Inflammatory macrophage treated with lipopolysaccharide for 1 hour (primary cell): ENCODE measurements at regions not wholly inside any gene's neighbourhood (a gene's known extent, or its start where the extent isn't known, plus 50 kb on each side); places are given as distances from the start of the nearest gene placed in this dataset.

Source experiments
- DNase-seq, 2 donors: peaks; one replicate each; pipeline ENCODE4 v3.0.0-alpha.2; 2020 to 2022

DNA sequence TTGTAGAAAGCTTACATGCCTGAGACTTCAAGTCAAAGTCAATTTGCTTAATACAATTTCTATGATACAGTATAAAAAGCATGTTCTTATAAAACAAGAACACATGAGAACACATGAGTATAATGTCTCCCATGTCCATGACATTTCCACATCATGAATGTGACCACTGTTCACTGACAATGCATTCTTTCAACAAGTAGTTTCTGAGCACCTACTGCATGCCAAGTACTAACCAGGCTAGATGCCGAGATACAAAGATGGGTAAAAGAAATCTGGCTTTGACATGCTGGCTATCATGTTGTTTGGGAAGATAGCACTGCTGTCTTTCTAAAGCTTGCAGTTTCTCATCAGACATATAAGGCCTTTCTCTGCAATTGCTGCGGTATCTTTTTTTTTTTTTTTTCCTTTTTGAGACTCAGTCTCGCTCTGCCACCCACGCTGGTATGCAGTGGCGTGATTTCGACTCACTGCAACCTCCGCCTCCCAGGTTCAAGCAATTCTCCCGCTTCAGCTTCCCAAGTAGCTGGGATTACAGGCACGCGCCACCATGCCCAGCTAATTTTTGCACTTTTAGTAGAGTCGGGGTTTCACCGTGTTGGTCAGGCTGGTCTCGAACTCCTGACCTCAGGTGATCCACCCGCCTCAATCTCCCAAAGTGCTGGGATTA lies 123.6 kb upstream of the DST start:
- no peak for DNase-seq

DNA sequence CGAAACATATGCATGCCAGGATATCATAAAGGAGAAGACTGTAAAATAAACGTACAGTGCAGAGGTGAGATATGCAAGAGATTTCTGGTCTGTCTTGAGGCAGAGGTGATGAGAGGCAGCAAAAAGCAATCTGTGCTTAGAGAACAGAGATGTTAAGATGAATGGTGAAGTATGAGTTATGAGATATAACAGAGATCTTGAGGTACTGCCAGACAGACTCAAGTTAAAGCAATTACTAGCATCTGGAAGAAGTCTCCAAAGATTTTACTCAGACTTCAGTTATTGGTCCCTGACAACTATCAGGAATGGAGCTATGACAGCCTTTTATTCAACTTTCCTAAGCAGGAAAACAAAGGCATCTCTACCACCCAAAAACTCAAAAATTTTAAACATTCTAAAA lies 122.8 kb upstream of the DST start:
- DNase-seq: no peak

DNA sequence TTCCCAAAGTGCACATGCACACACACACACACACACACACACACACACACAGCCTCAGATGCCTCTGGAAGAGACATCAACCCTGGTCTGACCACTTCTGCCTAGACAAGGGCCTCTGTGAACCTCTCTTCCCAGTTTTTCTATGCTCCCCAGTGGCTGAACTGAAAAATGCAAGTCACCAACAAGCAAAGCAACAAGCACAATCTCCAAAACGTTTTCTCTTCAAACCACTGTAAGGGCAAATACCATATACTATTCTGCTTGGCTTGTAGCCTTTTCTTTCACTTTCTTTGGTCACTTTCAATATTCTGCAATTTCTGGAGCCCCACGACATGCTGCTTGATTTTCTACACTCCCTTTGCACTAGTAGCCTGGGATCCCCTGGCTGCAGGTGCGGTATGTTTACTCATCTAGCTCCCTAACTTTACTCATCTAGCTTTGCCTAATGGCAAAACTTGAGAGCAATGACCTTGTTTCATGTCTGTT lies 121.4 kb upstream of the DST start:
- peak in 1 of 2 donors; percentile 33 for DNase-seq

DNA sequence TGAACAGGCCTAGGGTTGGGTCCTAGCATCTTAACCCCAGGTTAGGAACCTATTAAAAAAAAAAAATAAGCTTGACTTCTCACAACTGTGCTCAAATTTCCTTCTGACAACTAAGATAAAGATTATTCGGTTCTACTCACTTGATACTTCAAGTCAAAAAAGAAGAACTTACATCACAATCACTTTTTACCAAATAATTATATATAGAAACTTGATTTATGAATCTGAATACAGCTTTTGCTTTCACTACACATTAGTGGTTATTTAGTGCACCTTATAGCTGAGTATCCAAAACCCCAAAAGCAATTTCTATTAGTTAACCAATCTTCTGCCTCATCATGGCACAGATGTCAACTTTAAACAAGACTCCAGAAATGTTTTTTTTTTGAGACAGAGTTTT lies 119.0 kb upstream of the DST start:
- DNase-seq: no peak

DNA sequence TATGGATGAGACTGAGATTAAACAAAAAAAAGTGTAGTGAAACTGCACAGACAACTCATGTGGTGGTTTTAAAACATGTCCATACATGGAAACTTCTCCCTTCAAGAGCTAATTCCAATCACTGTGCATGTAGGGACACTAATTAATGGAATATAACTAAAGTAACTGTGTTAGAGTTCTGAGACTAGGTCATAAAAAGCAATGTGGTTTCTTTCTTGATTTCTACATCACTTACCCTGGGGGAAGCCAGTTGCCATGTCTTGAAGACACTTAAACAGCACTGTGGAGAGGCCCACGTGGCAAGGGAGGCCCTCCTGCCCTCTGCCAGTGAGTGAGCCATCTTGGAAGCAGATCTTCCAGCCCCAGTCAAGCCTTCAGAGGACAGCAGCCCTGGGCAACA lies 118.2 kb upstream of the DST start:
- no peak for DNase-seq

DNA sequence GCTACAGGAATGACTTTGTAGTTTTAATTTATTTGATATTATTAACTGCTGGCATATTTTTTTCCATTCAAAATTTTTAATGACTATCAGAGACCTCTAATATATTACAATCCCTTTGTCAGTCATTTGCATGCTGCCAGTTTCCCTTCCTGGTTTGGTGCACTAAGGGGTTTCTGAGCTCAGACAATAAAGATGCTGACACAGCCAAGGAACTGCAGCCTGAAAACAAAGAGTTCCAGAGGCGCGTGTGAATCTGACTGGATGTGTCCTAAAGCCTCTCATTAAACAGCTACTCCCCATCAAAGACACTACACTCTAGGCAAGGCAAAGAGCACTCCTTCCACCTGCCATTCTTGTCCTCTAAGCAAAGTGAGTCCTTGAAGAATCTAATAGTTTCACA lies 116.8 kb upstream of the DST start:
- no peak for DNase-seq

DNA sequence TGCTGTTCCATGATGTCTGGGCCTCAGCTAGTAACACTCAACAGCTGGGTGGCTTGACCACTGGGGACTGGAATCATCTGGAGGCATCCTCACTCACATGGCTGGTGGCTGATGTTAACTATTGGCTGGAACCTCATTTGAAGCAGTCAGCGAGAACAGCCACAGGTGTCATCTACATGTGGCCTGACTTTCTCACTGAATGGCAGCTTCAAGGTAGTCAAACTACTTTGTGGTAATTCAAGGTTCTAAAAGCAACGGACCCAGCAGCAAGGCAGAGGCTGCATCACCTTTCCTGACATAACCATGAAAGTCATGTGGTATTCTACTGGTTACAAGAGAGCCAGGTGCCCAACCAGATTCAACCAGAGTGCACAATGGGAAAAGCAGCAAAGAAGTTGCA lies 115.9 kb upstream of the DST start:
- no peak for DNase-seq

DNA sequence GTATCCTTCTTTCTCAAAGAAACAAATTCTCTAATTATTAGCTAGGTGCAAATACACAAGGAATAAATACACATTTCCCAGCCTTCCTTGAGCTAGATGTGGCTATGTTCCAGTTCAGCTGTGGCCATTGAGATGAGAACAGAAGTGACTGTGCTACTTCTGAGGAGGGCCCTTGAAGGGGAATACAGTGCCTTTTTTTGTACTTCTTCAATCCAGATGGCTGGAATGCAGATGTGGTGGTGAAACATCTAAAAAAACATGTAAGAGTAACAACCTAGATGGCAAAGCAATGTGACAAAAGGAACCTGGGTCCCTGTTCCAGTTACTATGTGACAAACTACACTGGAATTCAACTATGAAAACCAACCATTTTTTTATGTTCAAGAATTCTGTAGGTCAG lies 115.4 kb upstream of the DST start:
- DNase-seq: no peak

DNA sequence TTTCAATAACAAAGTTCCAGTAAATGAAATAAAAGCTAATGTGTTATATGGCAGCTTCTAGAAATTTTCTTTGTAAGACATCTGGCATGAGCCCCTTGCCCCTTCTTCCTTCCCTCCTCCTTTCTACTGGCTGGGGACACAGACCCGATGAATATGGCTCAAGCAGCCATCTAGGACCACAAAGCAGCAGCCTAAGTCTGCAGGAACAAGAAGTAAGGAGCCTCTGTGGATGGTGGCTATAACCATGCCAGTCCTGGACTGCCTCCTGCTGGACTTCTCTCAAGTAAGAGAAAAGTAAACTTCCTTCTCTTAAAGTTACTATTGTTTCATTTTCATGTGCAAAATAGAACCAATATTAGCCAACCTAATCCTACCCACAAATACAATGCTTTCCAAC lies 114.9 kb upstream of the DST start:
- peak; percentile 69 for DNase-seq

DNA sequence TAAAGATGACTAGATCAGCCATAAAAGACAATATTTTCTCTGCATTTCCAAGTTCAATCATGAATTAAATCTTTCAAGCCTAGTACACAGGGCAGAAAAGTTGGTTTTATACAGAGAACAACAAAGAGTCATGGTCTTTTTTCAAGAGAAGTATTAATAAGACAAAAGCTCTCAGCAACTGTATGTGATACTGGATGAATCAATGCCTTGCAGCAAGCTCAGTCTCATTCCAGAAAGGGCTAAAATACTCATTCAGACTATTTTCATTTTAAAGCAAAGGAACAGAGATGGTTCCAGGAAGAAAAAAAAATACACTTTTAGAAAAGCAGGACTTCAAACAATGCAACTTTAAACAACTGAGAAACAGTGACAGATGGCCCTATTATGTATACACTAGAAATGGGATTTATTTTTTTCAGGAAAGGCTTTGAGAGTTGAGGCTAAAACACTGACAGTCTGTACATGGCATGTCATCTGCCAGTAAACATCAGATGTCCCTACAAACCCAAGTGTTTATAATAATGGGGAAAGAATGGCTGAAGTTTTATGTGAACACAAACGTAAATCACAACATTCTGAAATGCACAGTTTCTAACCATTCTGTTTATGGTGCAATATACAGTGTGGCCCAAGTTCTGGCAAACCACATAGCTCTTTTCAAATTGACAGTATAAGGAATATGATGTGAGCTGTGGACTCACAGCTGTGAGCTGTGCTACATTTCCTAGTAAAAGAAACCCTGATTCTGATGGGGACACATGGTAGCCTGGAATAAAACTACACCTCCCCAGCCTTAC lies 114.3 kb upstream of the DST start:
- no peak for DNase-seq

DNA sequence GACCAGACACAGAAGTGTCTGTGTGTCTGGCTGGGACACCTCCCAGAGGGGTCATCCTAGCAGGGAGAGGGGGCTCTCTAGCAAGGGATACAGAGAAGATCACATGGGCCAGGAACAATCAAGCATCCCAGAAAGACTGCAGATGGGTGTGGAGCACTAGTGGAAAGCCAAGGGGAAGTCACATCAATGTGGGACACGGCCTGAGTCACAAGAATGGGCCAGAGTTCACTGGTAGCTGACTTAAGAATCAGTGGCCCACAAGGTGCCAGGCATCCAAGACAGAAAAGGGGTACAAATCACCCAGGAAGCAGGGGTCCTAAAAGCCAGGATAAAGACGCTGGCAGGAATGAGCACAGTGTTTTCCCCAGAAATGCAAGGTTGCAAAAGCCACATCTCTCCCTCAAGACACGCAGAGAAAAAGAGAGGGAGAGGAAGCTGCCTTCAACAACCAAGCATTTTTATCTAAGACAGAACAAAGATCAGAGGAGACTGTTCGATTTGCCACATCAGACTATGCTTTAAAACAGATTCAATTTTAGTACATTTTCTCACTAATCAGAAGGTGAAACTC lies 113.6 kb upstream of the DST start:
- DNase-seq: peak; percentile 31 to 58

DNA sequence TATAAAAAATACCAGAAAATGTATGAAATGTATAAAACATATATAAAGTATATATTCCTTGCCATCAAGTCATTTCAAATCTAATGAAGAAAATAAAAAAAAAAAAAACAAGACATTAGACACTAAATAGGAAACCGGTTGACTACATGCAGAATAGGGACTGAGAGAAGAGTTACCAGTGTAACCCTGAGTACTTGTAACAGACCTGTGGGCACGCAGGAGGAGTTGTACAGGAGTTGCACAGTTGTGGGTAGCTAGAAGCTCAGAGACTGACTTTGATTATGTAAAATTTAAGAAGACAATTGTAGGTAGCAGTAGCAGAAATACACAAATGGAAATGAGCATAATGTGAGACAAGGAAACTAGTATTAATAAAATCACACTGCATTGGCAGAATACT lies 112.4 kb upstream of the DST start:
- DNase-seq: no peak

DNA sequence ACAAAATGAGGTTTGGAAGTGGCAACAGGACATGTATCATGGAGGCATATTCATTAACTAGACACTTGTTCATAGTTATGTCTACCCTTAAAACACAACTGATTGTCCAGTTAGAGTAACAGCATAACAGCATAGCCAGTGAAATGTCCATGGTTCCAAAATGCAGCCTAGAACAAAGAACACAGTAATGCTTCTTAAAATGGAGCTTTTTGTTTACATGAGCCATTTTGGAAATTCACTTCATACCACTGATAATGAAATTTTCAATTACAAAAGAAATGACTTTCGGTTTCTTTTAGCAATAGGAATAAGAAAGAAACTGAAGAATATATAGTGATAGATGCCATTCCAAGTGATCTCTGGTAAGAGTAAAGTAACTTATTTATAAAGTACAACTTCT lies 111.1 kb upstream of the DST start:
- no peak for DNase-seq

DNA sequence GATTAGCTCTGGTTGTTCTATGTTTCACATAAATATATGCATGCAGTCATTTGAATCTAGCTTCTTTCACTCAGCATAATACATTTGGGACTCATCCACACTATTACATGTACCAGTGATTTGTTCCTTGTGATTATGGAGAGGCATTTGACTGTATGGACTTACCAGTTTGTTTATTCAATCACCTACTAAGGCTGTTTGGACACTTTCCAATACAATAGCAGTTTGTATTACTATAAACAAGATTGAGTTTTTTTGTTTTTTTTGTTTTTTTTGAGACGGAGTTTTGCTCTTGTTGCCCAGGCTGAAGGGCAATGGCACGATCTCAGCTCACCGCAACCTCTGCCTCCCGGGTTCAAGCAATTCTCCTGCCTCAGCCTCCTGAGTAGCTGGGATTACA lies 109.8 kb upstream of the DST start:
- DNase-seq: no peak

DNA sequence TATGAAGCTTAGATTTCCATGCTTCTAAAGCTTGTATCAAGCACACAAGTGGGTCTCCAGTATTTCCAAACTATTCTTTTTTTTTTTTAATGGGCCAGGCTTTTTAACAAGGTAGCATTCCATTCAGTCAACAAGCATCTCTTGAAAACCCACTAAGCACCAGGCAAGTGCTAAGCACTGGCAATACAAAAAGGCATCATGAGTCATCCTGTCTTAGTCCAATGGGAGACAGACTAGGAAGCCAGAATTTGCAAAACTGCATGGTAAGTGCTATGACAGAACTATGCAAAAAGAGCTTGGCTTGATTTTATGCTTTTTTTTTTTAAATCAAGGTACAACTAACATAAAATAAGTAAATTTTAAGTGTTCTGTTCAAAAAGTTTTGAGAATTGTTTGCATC lies 109.3 kb upstream of the DST start:
- DNase-seq: no peak

DNA sequence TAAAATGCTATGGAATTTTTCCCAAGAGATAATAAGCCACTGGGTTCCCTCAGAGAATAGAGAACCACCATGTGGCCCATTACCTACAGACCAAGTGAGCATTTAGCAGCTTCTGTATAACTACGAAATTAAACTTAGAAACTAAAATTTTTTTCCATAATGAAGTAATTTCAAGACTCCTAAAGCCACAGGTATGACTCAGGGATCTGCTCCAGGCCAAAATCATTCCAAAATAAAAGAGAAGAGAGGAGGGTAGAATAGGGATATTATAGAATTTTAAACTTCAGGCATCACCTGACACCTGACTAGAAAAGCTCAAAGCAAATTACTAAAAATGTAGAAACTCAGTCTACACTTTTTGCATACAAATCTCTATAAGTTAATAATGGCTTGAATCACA lies 108.9 kb upstream of the DST start:
- DNase-seq: no peak

DNA sequence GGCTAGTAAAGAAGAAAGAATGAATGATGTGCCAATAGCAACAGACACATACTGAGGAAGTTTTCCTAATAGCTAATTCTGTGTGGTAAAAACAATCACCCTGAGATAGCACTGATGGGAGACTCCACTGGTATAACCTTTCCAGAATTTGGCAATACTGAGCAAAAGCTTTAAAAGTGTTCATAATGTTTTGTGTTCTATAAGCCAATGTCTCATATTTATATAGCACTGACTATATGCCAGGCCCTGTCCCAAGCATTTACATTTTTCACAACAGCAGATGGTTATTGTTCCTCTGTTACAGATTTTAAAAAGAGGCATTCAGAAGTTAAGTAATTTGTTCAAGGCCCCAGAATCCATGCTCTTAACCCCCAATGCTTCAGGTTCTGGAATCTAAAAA lies 108.0 kb upstream of the DST start:
- peak in 1 of 2 donors; percentile 49 for DNase-seq

DNA sequence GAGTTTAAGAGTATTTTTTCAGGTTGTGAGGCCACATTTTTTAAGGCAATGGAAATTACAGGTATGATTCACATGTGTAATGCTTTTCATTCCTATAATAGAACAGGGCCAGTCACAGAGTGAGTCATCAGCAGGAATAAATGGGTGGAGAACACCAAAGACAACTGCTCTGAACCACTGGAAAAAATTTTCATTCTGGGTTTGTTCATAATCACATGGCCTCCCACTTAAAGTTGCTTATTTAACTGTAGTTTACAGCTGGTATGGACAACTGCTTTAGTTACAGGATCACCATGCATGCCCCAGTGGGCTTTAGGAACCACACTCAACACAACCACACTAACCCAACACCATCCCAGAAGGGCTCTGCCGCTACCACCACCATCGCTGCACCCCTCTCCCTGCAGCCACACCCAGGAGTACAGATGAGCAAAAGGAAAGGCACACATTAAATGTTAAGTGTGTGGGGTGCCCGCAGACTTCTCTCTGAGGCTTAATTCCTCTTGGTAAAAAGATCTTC lies 107.0 kb upstream of the DST start:
- peak; percentile 24 to 78 for DNase-seq

DNA sequence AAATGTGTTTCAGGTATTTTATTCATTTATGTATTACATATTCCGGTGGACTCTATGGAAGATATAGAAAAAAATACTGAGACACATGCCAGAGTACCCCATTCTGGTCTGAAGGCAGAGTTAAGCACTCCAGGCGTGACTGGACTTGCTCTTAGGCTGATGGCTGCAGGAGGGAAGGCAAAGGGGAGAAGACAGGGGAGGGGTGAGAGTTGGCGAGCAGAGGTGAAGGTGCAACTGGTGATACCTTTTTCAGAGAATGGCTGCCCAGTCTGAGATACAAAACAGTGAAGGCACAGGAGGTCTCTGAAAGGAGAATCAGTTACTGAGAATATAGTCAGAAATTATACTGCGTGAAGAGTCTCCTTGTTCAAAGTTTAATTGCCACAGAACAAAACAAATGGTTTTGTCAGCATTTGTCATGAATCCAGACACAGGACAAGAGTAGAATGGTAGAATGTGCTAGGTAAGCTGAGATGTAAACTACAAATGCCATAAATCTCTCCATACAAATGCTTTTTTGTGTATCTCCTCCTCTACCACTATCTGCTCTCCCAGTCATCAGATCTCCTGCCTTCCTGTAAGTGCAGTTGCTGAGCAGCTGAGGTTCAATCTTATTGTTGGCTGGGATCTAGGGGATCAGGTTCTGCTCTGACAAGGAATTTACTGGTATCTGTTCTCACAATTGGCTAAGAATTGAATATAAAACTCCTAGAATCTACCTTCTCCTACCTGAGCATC lies 104.2 kb upstream of the DST start:
- no peak for DNase-seq

DNA sequence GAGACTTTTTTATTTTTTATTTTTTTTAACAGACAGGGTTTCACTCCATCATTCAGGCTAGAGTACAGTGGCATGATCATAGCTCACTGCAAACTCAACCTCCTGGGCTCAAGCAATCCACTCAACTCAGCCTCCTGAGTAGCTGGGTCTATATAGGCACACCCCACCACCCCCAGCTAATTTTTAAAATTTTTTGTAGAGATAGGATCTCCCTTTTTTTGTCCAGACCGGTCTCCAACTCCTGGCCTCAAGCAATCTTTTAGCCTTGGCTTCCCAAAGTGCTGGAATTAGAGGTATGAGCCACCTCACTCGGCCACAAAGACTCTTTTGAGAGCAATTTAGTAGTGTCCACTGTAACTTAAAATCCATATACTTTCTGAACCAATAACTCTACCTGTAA lies 103.3 kb upstream of the DST start:
- DNase-seq: no peak

DNA sequence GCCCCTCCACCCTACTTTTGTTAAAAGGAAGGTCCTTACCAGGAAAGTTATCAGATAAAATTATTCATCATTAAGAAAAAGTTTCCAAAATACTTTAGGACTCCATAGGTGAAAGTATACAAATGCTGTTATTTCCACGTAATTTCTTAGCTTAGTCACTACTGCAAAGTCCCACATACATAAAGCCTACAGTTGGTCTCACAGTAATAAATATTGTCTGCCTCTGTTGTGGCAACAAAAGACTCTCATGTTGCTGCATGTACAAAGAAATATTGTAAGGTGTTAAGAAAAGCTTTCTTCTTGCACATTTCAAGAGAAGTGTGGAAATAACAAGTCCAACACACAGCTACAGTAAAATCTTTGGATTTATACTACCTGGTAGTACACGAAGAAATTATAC lies 102.4 kb upstream of the DST start:
- DNase-seq: no peak

DNA sequence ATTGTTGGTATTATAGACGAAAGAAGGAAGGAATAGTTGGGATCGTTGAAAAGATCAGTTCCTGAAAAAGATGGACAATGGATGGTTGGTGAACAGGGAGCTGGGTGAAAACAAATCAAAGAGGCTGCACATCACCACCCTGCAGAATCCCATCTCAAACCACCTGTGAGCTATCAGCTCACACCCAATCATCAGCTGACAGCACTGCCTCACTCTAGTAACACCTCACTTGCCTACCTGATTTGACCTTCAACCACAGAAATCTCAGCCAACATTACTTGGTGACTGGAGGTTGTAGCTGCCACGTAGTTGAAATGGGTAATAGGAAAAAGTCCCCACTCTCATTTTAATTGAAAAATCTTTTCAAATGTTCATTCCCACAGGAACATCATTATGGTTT lies 101.8 kb upstream of the DST start:
- DNase-seq: no peak

DNA sequence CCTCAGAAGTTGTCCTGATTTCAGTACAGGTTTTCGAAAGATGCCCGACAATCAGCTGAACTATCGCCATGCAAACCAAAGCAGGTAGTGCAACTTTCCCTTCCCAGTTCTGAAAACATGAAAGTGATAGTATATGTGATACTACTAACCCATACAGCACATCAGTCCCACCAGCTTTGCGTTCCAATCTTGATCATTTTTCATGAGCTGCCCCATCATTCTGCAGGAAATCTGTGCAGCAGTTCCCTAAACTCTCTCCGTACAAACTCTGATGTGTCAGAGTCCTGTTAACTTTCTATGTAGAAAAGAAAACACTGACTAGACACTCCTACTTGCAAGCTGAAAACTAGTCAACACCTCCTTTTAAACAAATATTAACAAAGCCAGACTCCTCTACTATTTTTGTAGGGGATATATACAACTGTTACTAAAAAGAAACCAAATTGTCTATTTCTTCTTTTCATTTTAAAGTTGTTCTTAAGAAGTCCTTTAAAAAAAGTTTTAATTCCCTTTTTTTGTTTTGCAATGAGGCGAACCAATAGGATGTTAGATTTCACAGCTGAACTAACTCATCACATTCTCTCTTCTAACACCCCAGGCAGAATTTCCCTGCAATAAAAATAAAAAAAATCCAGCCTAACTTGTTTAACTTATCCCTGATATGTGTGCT lies 99.6 kb upstream of the DST start:
- DNase-seq: peak; percentile 58 to 67
